Motor neuron (in vitro differentiated cells): ENCODE measurements at regions not wholly inside any gene's neighbourhood (a gene's known extent, or its start where the extent isn't known, plus 50 kb on each side); places are given as distances from the start of the nearest gene placed in this dataset.

Experiments
- ATAC-seq, 8 experiments: fragments of 200-7000 bp; cut with Tn5 transposase; replicated peaks in 6 of 8; 2 replicates each; pipeline ENCODE4 v1.8.0; 2021; ENCODE audit warnings: mild to moderate bottlenecking in 8 of 8, moderate library complexity in 8 of 8
- H3K27ac ChIP-seq, 2 donors: fragments of 250-450 bp; sonication (Bioruptor Pico); 2 replicates each; pipeline ENCODE4 v1.9.0; 2021; ENCODE audit warnings: antibody characterized with exemption in 2 of 2, mild to moderate bottlenecking in 2 of 2, moderate library complexity in 1 of 2
- H3K4me1 ChIP-seq, 2 donors: fragments of 250-450 bp; sonication (Bioruptor Pico); replicated peaks in 1 of 2; 2 replicates each; pipeline ENCODE4 v1.6.1; 2021; ENCODE audit warnings: antibody characterized with exemption in 2 of 2, mild to moderate bottlenecking in 2 of 2, moderate library complexity in 1 of 2
- H3K4me3 ChIP-seq, 5 donors: fragments of 250-450 bp; sonication (Bioruptor Pico); 2 replicates each; pipeline ENCODE4 v1.9.0; 2021; ENCODE audit warnings: antibody characterized with exemption in 5 of 5, mild to moderate bottlenecking in 5 of 5, moderate library complexity in 4 of 5
- WGBS, 10 experiments: fragments of 450-650 bp; shearing (Covaris generic); methylation state at CpG; one replicate each; pipeline ENCODE4 v1.0.0; 2022; 5-methylcytosine and 5-hydroxymethylcytosine counted together
- in situ Hi-C, 9 experiments: fragments of 400-800 bp; cut with MboI; loops; one replicate each; pipeline ENCODE4 v1.15.0; 2021; ENCODE audit warnings: low sequenced_read_pairs in 9 of 9, low pct_unique_long_range_greater_than_20kb in 2 of 9; ENCODE audit not compliant: unreplicated experiment in 9 of 9

GRCh38 chr13:75231235-75231634 is 250.7 kb downstream of the TBC1D4 start:
- Histone ChIP-seq H3K4me3 (no peak overlapping the region), H3K4me1 (no peaks in the 10 kb centered on the region), H3K27ac (no peak overlapping the region)
- in situ Hi-C loops: no loop called here
- ATAC-seq: no peak
- WGBS, 10 experiments: 83 to 100% (median 100%) methylated on average over 1 of the region's 1 CpG; no CpG with 5 or more reads in 1 of the 10 experiments

GRCh38 chr13:75226733-75227435 is 255.1 kb downstream of the TBC1D4 start:
- in situ Hi-C loops: no loop called here
- Histone ChIP-seq H3K4me3 (no peak overlapping the region), H3K27ac (no peak overlapping the region), H3K4me1 (no peaks in the 10 kb centered on the region)
- peak in 1 of 8 experiments; percentile 26 for ATAC-seq
- 29 to 100% (median 94%) methylated on average over 1 to 3 of the region's 3 CpGs; no CpG with 5 or more reads in 1 of the 10 experiments for WGBS, 10 experiments

- Histone ChIP-seq H3K27ac (no peak overlapping the region), H3K4me1 (no peaks in the 10 kb centered on the region), H3K4me3 (no peak overlapping the region)
- WGBS, 10 experiments: 66 to 100% (median 91%) methylated on average over 1 to 9 of the region's 9 CpGs; no CpG with 5 or more reads in 1 of the 10 experiments
- ATAC-seq: no peak
- in situ Hi-C loops: no loop called here
These were observed 255.9 kb downstream of the TBC1D4 start for GRCh38 chr13:75226092-75226491.

GRCh38 chr13:75225288-75226032 is 256.5 kb downstream of the TBC1D4 start:
- no peak for ATAC-seq
- in situ Hi-C loops: no loop called here
- WGBS, 10 experiments: 83 to 100% (median 88%) methylated on average over 1 of the region's 1 CpG; no CpG with 5 or more reads in 4 of the 10 experiments
- H3K27ac ChIP-seq: no peak overlapping the region
- H3K4me3 ChIP-seq: no peak overlapping the region
- H3K4me1 ChIP-seq: no peaks in the 10 kb centered on the region

GRCh38 chr13:75224053-75224742 is 257.8 kb downstream of the TBC1D4 start:
- no peak overlapping the region for H3K27ac ChIP-seq
- in situ Hi-C loops: loop anchor here in 2 of 9 experiments (25.0 kb wide), 2 partner anchors 387 to 937 kb away; no protein-coding TSS in a partner anchor
- no peaks in the 10 kb centered on the region for H3K4me1 ChIP-seq
- H3K4me3 ChIP-seq: no peak overlapping the region
- peak in 1 of 8 experiments; percentile 52 for ATAC-seq
- 28 to 100% (median 94%) methylated on average over 1 to 5 of the region's 6 CpGs; no CpG with 5 or more reads in 1 of the 10 experiments for WGBS, 10 experiments

- no peak overlapping the region for H3K4me3 ChIP-seq
- no peak overlapping the region for H3K27ac ChIP-seq
- ATAC-seq: no peak
- in situ Hi-C loops: loop anchor here in 2 of 9 experiments (25.0 kb wide), 2 partner anchors 385 to 935 kb away; no protein-coding TSS in a partner anchor
- no CpG with 5 or more reads among the region's 1 CpG for WGBS, 10 experiments
- H3K4me1 ChIP-seq: peaks cover 6 to 13% of the 10 kb centered on the region in 2 donors
These were observed 259.9 kb downstream of the TBC1D4 start for GRCh38 chr13:75222031-75222430.

- Histone ChIP-seq H3K4me3 (no peak overlapping the region), H3K27ac (no peak overlapping the region), H3K4me1 (peaks cover 11 to 17% of the 10 kb centered on the region in 2 donors)
- in situ Hi-C loops: loop anchor here in 2 of 9 experiments (25.0 kb wide), 2 partner anchors 384 to 934 kb away; no protein-coding TSS in a partner anchor
- ATAC-seq: no peak
- WGBS, 10 experiments: 32 to 100% (median 79%) methylated on average over 1 to 5 of the region's 5 CpGs; no CpG with 5 or more reads in 2 of the 10 experiments
These were observed 261.1 kb downstream of the TBC1D4 start for GRCh38 chr13:75220861-75221260.

- in situ Hi-C loops: loop anchor here in 2 of 9 experiments (25.0 kb wide), 2 partner anchors 383 to 933 kb away; no protein-coding TSS in a partner anchor
- ATAC-seq: no peak
- Histone ChIP-seq H3K4me1 (peaks cover 15 to 24% of the 10 kb centered on the region in 2 donors), H3K4me3 (no peak overlapping the region), H3K27ac (no peak overlapping the region)
- 100% methylated on average over 2 of the region's 8 CpGs; no CpG with 5 or more reads in 8 of the 10 experiments for WGBS, 10 experiments
These were observed 261.8 kb downstream of the TBC1D4 start for GRCh38 chr13:75220238-75220542.

- peak; percentile 95 to 100 (median 98) for ATAC-seq
- Histone ChIP-seq H3K27ac (no peak overlapping the region), H3K4me3 (peak overlapping the region; percentile 20 to 29 (median 23)), H3K4me1 (peaks cover 15 to 25% of the 10 kb centered on the region in 2 donors)
- WGBS, 10 experiments: 0 to 30% (median 11%) methylated on average over 2 to 9 of the region's 31 CpGs; no CpG with 5 or more reads in 2 of the 10 experiments
- in situ Hi-C loops: loop anchor here in 2 of 9 experiments (25.0 kb wide), 2 partner anchors 382 to 932 kb away; no protein-coding TSS in a partner anchor
These were observed 262.3 kb downstream of the TBC1D4 start for GRCh38 chr13:75219479-75220237.

- in situ Hi-C loops: loop anchor here in 2 of 9 experiments (25.0 kb wide), 2 partner anchors 381 to 931 kb away; no protein-coding TSS in a partner anchor
- WGBS, 10 experiments: 0 to 57% (median 8%) methylated on average over 1 of the region's 1 CpG; no CpG with 5 or more reads in 6 of the 10 experiments
- peak in 5 of 8 experiments; percentile 41 to 81 (median 58) for ATAC-seq
- no peak overlapping the region for H3K4me3 ChIP-seq
- no peak overlapping the region for H3K27ac ChIP-seq
- peaks cover 15 to 25% of the 10 kb centered on the region in 2 donors for H3K4me1 ChIP-seq
These were observed 264.0 kb downstream of the TBC1D4 start for GRCh38 chr13:75217949-75218348.

GRCh38 chr13:75216038-75216437 is 265.9 kb downstream of the TBC1D4 start:
- Histone ChIP-seq H3K4me3 (no peak overlapping the region), H3K27ac (no peak overlapping the region), H3K4me1 (peaks cover 15 to 25% of the 10 kb centered on the region in 2 donors)
- WGBS, 10 experiments: 10 to 57% (median 42%) methylated on average over 2 to 7 of the region's 7 CpGs
- ATAC-seq: peak in 3 of 8 experiments; percentile 22 to 53 (median 49)
- in situ Hi-C loops: loop anchor here in 2 of 9 experiments (25.0 kb wide), 2 partner anchors 379 to 929 kb away; no protein-coding TSS in a partner anchor

GRCh38 chr13:75214846-75215245 is 267.1 kb downstream of the TBC1D4 start:
- ATAC-seq: no peak
- Histone ChIP-seq H3K4me1 (peaks cover 15 to 25% of the 10 kb centered on the region in 2 donors), H3K4me3 (no peak overlapping the region), H3K27ac (no peak overlapping the region)
- WGBS, 10 experiments: 88 to 100% (median 100%) methylated on average over 1 to 2 of the region's 2 CpGs; no CpG with 5 or more reads in 3 of the 10 experiments
- in situ Hi-C loops: loop anchor here in 2 of 9 experiments (25.0 kb wide), 2 partner anchors 378 to 928 kb away; no protein-coding TSS in a partner anchor
